Caco-2 (cell line): ENCODE measurements at regions not wholly inside any gene's neighbourhood (a gene's known extent, or its start where the extent isn't known, plus 50 kb on each side); places are given as distances from the start of the nearest gene placed in this dataset.

Experiments
- BruUV-seq: library from RNA; stranded (reverse); fragments of 400-500 nt; replicated peaks from 2 replicates; lab custom pipeline; 2021; lab: Mats Ljungman, UMichigan
- CTCF ChIA-PET: fragments of 300-600 bp; sonication (Branson Sonifier 250); formaldehyde crosslinking; loops from one replicate; lab custom pipeline; 2022; ENCODE audit warnings: antibody characterized with exemption; lab: Charles Lee
- POLR2A ChIA-PET: fragments of 300-600 bp; sonication (Branson Sonifier 250); formaldehyde crosslinking; loops from one replicate; lab custom pipeline; 2022; ENCODE audit warnings: antibody characterized with exemption; lab: Charles Lee
- DNase-seq, 2 experiments: peaks; one replicate each; pipeline versions ENCODE4 v3.0.0 to v3.0.0-alpha.2; 2020 to 2022
- H3K27me3 ChIP-seq: replicated peaks from 2 replicates; pipeline ENCODE4 v1.6.0; 2011; ENCODE audit warnings: low read length; ENCODE audit not compliant: control insufficient read depth, insufficient read depth
- H3K36me3 ChIP-seq: 2 replicates; pipeline ENCODE4 v1.5.1; 2011; ENCODE audit warnings: low read length; ENCODE audit not compliant: control insufficient read depth, insufficient read depth
- H3K4me1 ChIP-seq: fragments of 250-450 bp; sonication (Bioruptor Pico); 2 replicates; pipeline ENCODE4 v1.5.1; 2020; ENCODE audit warnings: mild to moderate bottlenecking
- H3K4me3 ChIP-seq: 2 replicates; pipeline ENCODE4 v1.5.1; 2011; ENCODE audit warnings: low read depth, mild to moderate bottlenecking, control low read depth, low read length
- H3K9me3 ChIP-seq: fragments of 250-450 bp; sonication (Bioruptor Pico); 2 replicates; pipeline ENCODE4 v1.5.1; 2020; ENCODE audit warnings: mild to moderate bottlenecking, moderate library complexity
- H3K27ac Mint-ChIP-seq: one replicate; pipeline ENCODE4 v1.8.0; 2022; ENCODE audit warnings: mixed read lengths; ENCODE audit not compliant: unreplicated experiment
- H3K27me3 Mint-ChIP-seq: one replicate; pipeline ENCODE4 v1.8.0; 2022; ENCODE audit warnings: mixed read lengths; ENCODE audit not compliant: insufficient read depth, unreplicated experiment
- H3K36me3 Mint-ChIP-seq: one replicate; pipeline ENCODE4 v1.8.0; 2022; ENCODE audit warnings: mild to moderate bottlenecking, mixed read lengths; ENCODE audit not compliant: insufficient read depth, unreplicated experiment
- H3K4me1 Mint-ChIP-seq: one replicate; pipeline ENCODE4 v1.8.0; 2022; ENCODE audit warnings: low read depth, mixed read lengths; ENCODE audit not compliant: unreplicated experiment
- H3K4me3 Mint-ChIP-seq: one replicate; pipeline ENCODE4 v1.8.0; 2022; ENCODE audit warnings: mild to moderate bottlenecking, moderate library complexity, mixed read lengths; ENCODE audit not compliant: unreplicated experiment
- H3K9me3 Mint-ChIP-seq: one replicate; pipeline ENCODE4 v1.8.0; 2022; ENCODE audit warnings: mixed read lengths; ENCODE audit not compliant: unreplicated experiment
- CTCF ChIP-seq, 2 experiments: fragments of 200-600 bp in 1 of 2; IDR thresholded peaks; 1 replicate in 1 of 2; 2 replicates in 1 of 2; pipeline versions ENCODE4 v1.5.1 to v1.8.0; 2011 to 2022; ENCODE audit warnings: antibody characterized with exemption in 1 of 2, control low read depth in 1 of 2, inconsistent platforms in 1 of 2, low read depth in 1 of 2, low read length in 1 of 2, mild to moderate bottlenecking in 1 of 2, moderate library complexity in 1 of 2; ENCODE audit not compliant: insufficient read depth in 1 of 2, severe bottlenecking in 1 of 2, unreplicated experiment in 1 of 2
- intact Hi-C: fragments of 100-400 bp; cut with micrococcal nuclease; formaldehyde crosslinking; loops from one replicate; pipeline ENCODE4 v1.10.0; 2022; ENCODE audit not compliant: unreplicated experiment

- ChIA-PET POLR2A (no interaction called here), CTCF (no interaction called here)
- H3K4me1 Mint-ChIP-seq = peaks cover 13% of the 10 kb centered on the region
- H3K27me3 ChIP-seq = no peaks in the 10 kb centered on the region
- H3K9me3 Mint-ChIP-seq = no peaks in the 10 kb centered on the region
- peaks cover 4% of the 10 kb centered on the region; the same call in 1 of the 2 replicates for H3K4me1 ChIP-seq
- no peak for DNase-seq
- no peak overlapping the region for H3K4me3 Mint-ChIP-seq
- intact Hi-C loops = no loop called here
- no peaks in the 10 kb centered on the region for H3K36me3 ChIP-seq
- TF ChIP-seq CTCF (IDR thresholded peaks at IDR 0.05; ENCODE audit: insufficient read depth in 1 of 2, low read depth in 1 of 2, low read length in 1 of 2, severe bottlenecking in 1 of 2, unreplicated experiment in 1 of 2) = no peak
- BruUV-seq = no TSS peak
- H3K27ac Mint-ChIP-seq = no peak overlapping the region
- H3K27me3 Mint-ChIP-seq = no peaks in the 10 kb centered on the region
- no peak overlapping the region for H3K4me3 ChIP-seq
- no peaks in the 10 kb centered on the region for H3K9me3 ChIP-seq
- no peaks in the 10 kb centered on the region for H3K36me3 Mint-ChIP-seq
Observed at GRCh38 chr14:22468830-22469229, 120.2 kb downstream of the DAD1 start.

DNA sequence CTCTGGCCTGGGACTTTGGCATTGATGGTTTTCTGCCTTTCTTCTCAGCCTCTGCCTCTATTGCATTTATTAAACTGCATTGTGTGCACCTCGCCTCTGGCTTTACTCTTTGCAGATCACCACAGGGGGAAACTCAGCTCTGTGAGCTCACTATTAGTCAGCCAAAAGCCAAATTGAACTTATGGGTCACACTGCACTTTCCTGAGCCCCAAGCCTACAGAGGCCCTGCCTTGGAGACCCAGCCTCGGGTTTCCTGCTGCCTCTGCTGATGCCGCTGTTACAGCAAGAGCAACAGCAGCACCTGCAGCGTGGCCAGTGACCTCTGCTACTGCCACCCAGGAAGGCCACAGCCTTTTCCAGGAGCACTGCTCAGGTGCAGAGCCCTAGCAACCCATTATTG is 122.5 kb downstream of the DAD1 start:
- ChIA-PET CTCF (no interaction called here), POLR2A (no interaction called here)
- Mint-ChIP-seq H3K9me3 (no peaks in the 10 kb centered on the region), H3K27ac (no peak overlapping the region), H3K4me3 (no peak overlapping the region), H3K4me1 (peaks cover 7% of the 10 kb centered on the region), H3K36me3 (no peaks in the 10 kb centered on the region), H3K27me3 (no peaks in the 10 kb centered on the region)
- DNase-seq = no peak
- TF ChIP-seq CTCF (IDR thresholded peaks at IDR 0.05; ENCODE audit: insufficient read depth in 1 of 2, low read depth in 1 of 2, low read length in 1 of 2, severe bottlenecking in 1 of 2, unreplicated experiment in 1 of 2) = no peak
- H3K36me3 ChIP-seq = no peaks in the 10 kb centered on the region
- no peaks in the 10 kb centered on the region for H3K4me1 ChIP-seq
- no peaks in the 10 kb centered on the region for H3K9me3 ChIP-seq
- intact Hi-C loops = no loop called here
- no peak overlapping the region for H3K4me3 ChIP-seq
- H3K27me3 ChIP-seq = no peaks in the 10 kb centered on the region
- BruUV-seq = no TSS peak

DNA sequence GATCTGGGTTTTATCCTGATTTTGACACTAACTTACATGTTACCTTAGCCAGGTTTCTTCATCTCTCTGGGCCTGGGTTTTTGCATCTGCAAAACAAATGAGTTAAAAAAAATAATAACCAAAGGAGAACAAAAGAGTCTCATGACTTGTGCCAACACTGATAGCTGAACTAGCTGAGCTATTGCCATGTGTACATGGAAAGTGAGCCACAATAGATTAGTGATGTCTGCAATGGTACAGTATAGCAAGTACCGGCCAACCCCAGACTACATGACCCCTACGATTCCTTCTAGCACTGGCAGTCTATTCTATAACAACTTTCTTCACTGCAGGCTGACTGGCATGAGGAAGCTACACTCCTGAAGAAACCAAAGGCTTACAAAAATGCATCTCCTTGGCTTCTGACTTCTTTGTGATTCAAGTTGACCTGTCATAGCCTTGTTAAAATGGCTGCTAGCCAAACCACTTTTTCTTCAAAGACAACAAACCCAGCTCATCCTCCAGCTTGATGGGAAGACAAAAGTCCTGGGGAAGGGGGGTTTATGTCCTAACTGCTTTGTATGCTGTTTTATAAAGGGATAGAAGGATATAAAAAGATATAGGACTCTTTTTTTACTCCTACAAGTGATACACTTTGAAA is 123.7 kb downstream of the DAD1 start:
- intact Hi-C loops = no loop called here
- Mint-ChIP-seq H3K27ac (no peak overlapping the region), H3K9me3 (no peaks in the 10 kb centered on the region), H3K4me1 (peaks cover 6% of the 10 kb centered on the region), H3K4me3 (no peak overlapping the region), H3K36me3 (no peaks in the 10 kb centered on the region), H3K27me3 (no peaks in the 10 kb centered on the region)
- no peak for DNase-seq
- ChIA-PET POLR2A (no interaction called here), CTCF (no interaction called here)
- Histone ChIP-seq H3K27me3 (no peaks in the 10 kb centered on the region), H3K36me3 (no peaks in the 10 kb centered on the region), H3K9me3 (no peaks in the 10 kb centered on the region), H3K4me1 (no peaks in the 10 kb centered on the region), H3K4me3 (no peak overlapping the region)
- no TSS peak for BruUV-seq
- no peak for TF ChIP-seq CTCF (IDR thresholded peaks at IDR 0.05; ENCODE audit: insufficient read depth in 1 of 2, low read depth in 1 of 2, low read length in 1 of 2, severe bottlenecking in 1 of 2, unreplicated experiment in 1 of 2)
